M059J (cell line): ENCODE measurements at regions not wholly inside any gene's neighbourhood (a gene's known extent, or its start where the extent isn't known, plus 50 kb on each side); places are given as distances from the start of the nearest gene placed in this dataset.

Source experiments
- DNase-seq: peaks from one replicate; pipeline ENCODE4 v3.0.0-alpha.2; 2012; ENCODE audit warnings: low read depth

GRCh38 chr16:50469744-50470321, 78.4 kb upstream of the NKD1 start:
- DNase-seq, result no peak

GRCh38 chr16:50469121-50469743, 79.0 kb upstream of the NKD1 start:
- no peak for DNase-seq

- DNase-seq, result no peak
These were observed 79.5 kb upstream of the NKD1 start for GRCh38 chr16:50468749-50469078.

- DNase-seq, result no peak
These were observed 80.0 kb upstream of the NKD1 start for GRCh38 chr16:50467943-50468748.

GRCh38 chr16:50467559-50467942, 80.6 kb upstream of the NKD1 start:
- no peak for DNase-seq

GRCh38 chr16:50466170-50466569, 82.0 kb upstream of the NKD1 start:
- DNase-seq, result no peak

GRCh38 chr16:50464325-50465290, 83.6 kb upstream of the NKD1 start:
- DNase-seq, result no peak

- DNase-seq, result no peak
These were observed 84.4 kb upstream of the NKD1 start for GRCh38 chr16:50463581-50464324.

GRCh38 chr16:50462793-50463507, 85.2 kb upstream of the NKD1 start:
- no peak for DNase-seq

GRCh38 chr16:50461400-50461760, 86.8 kb upstream of the NKD1 start:
- DNase-seq, result no peak

GRCh38 chr16:50460538-50461399, 87.4 kb upstream of the NKD1 start:
- DNase-seq, result no peak

GRCh38 chr16:50459496-50460080, 88.6 kb upstream of the NKD1 start:
- no peak for DNase-seq

- no peak for DNase-seq
These were observed 89.3 kb upstream of the NKD1 start for GRCh38 chr16:50458667-50459495.

- peak; percentile 32 for DNase-seq
These were observed 89.2 kb upstream of the BRD7 start for GRCh38 chr16:50457979-50458491.

- DNase-seq, result peak; percentile 79
These were observed 88.6 kb upstream of the BRD7 start for GRCh38 chr16:50457423-50457822.

GRCh38 chr16:50455288-50455845, 86.6 kb upstream of the BRD7 start:
- DNase-seq, result peak; percentile 74

GRCh38 chr16:50453446-50453845, 84.7 kb upstream of the BRD7 start:
- no peak for DNase-seq

GRCh38 chr16:50451951-50452508, 83.2 kb upstream of the BRD7 start:
- DNase-seq, result no peak
